Breast epithelium (tissue), 3 donors: ENCODE measurements at regions not wholly inside any gene's neighbourhood (a gene's known extent, or its start where the extent isn't known, plus 50 kb on each side); places are given as distances from the start of the nearest gene placed in this dataset.

Source experiments
- CTCF ChIP-seq, 3 donors: fragments of 450-650 bp; IDR thresholded peaks; one replicate each; pipeline ENCODE4 v1.5.1; 2016 to 2017; ENCODE audit warnings: antibody characterized with exemption in 3 of 3, mild to moderate bottlenecking in 3 of 3, moderate library complexity in 3 of 3
- POLR2A ChIP-seq: fragments of 450-650 bp; IDR thresholded peaks from one replicate; pipeline ENCODE4 v1.6.1; 2016; ENCODE audit warnings: antibody characterized with exemption, mild to moderate bottlenecking, moderate library complexity
- POLR2AphosphoS5 ChIP-seq, 3 donors: sonication (generic); formaldehyde crosslinking; IDR thresholded peaks; one replicate each; pipeline ENCODE4 v1.6.1; 2017; ENCODE audit warnings: antibody characterized with exemption in 3 of 3

GRCh38 chr5:161078793-161079192, 226.8 kb upstream of the ATP10B start:
- TF ChIP-seq CTCF (IDR thresholded peaks at IDR 0.05) (no peak), POLR2A (no peak), POLR2AphosphoS5 (IDR thresholded peaks at IDR 0.05) (no peak)
